GM06990 (cell line): ENCODE measurements at regions not wholly inside any gene's neighbourhood (a gene's known extent, or its start where the extent isn't known, plus 50 kb on each side); places are given as distances from the start of the nearest gene placed in this dataset.

Source experiments
- DNase-seq: peaks from one replicate; pipeline ENCODE4 v3.0.0-alpha.2; 2011; ENCODE audit not compliant: insufficient read length; ENCODE audit errors: extremely low read depth
- H3K27me3 ChIP-seq: replicated peaks from 2 replicates; pipeline ENCODE4 v1.6.0; 2011; ENCODE audit warnings: low read length; ENCODE audit not compliant: control insufficient read depth, insufficient read depth
- H3K36me3 ChIP-seq: 2 replicates; pipeline ENCODE4 v1.5.1; 2011; ENCODE audit warnings: low read length; ENCODE audit not compliant: control insufficient read depth, insufficient read depth
- H3K4me3 ChIP-seq: replicated peaks from 2 replicates; pipeline ENCODE4 v1.5.1; 2011; ENCODE audit warnings: low read depth, mild to moderate bottlenecking, control low read depth, low read length
- TF ChIP-seq, protein P1 (sequence below): IDR thresholded peaks from 2 replicates; pipeline ENCODE4 v1.5.1; 2011; ENCODE audit warnings: low read length, control low read depth, mild to moderate bottlenecking, inconsistent platforms; ENCODE audit not compliant: insufficient read depth, poor library complexity, severe bottlenecking

DNA sequence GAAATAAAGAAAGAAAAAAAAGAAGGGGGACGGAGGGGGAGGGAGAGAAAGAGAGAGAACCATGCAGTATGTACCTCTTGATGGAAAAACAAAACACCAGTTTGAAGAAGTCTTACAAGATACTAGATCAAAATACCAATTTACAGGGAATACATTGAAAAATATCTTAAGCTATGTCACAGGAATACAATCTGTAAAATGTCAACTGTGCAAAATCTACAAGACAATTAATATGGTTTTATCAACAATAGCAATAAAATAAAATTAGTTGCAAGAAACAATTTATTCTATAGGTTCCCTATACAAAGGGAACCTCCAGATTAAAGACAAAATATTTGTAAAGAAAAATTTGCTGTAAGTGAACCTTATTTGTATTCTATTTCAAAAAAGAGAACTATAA, 98.3 kb upstream of the CABCOCO1 start:
- H3K36me3 ChIP-seq = no peaks in the 10 kb centered on the region
- no peaks in the 10 kb centered on the region for H3K27me3 ChIP-seq
- TF ChIP-seq, protein P1, sequence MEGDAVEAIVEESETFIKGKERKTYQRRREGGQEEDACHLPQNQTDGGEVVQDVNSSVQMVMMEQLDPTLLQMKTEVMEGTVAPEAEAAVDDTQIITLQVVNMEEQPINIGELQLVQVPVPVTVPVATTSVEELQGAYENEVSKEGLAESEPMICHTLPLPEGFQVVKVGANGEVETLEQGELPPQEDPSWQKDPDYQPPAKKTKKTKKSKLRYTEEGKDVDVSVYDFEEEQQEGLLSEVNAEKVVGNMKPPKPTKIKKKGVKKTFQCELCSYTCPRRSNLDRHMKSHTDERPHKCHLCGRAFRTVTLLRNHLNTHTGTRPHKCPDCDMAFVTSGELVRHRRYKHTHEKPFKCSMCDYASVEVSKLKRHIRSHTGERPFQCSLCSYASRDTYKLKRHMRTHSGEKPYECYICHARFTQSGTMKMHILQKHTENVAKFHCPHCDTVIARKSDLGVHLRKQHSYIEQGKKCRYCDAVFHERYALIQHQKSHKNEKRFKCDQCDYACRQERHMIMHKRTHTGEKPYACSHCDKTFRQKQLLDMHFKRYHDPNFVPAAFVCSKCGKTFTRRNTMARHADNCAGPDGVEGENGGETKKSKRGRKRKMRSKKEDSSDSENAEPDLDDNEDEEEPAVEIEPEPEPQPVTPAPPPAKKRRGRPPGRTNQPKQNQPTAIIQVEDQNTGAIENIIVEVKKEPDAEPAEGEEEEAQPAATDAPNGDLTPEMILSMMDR = no peak
- no peak for DNase-seq
- no peak overlapping the region for H3K4me3 ChIP-seq

DNA sequence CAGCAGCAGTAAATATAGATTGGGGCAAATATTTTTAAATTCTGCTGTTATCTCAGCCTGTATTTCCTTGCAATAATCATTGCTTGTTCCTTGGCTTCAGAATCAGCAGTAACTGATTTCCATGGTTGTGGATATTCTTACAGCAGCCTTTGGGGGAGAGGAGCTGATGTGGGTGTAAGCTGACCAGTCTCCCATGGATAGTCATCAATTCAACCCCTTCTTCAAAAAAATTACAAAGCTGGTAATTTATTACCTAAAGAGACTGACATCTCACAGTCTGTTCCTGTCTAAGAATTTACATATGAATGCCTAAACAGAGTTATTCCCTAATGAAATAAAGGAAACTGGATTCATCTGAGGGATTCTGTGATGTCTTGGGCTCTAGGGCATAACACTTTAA, 103.1 kb upstream of the CABCOCO1 start:
- no peaks in the 10 kb centered on the region for H3K27me3 ChIP-seq
- H3K4me3 ChIP-seq = no peak overlapping the region
- TF ChIP-seq, protein P1 = no peak
- no peaks in the 10 kb centered on the region for H3K36me3 ChIP-seq
- no peak for DNase-seq

DNA sequence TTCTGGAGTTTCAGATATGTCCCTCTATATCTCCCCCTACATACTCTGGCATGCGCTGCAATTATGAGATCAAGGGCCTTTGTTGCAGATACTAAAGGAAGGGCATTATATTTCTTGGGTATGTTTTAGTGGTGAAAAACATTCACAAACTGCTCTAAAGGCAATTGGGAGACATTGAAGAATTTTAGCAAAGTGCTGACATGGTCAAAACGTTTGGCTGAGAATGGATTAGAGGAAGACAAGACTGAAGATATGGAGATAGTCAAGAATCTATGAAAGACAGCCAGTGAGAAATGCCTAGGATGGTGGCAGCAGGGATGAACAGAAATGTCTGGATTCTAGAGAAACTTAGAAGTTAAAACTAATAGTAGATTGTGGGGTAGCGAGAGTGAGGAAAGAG, 104.5 kb upstream of the CABCOCO1 start:
- no peaks in the 10 kb centered on the region for H3K27me3 ChIP-seq

DNA sequence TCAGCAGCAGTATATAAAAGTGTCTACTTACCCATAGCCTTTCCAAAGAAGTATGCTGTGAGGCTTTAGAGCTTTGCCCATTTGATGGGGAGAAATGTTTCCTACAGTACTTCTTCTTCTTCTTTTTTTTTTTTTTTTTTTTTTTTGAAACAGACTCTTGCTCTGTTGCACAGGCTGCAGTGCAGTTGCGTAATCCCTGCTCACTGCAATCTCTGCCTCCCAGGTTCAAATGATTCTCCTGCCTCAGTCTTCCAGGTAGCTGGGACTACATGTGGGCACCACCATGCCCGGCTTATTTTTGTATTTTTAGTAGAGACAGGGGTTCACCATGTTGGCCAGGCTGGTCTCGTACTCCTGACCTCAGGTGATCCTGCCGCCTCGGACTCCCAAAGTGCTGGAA, 101.7 kb upstream of the TMEM26 start:
- no peaks in the 10 kb centered on the region for H3K36me3 ChIP-seq
- TF ChIP-seq, protein P1 = no peak
- no peak for DNase-seq
- no peaks in the 10 kb centered on the region for H3K27me3 ChIP-seq
- H3K4me3 ChIP-seq = no peak overlapping the region

More for the DNA sequence above, 104.5 kb upstream of the CABCOCO1 start:
- DNase-seq = no peak
- H3K36me3 ChIP-seq = no peaks in the 10 kb centered on the region
- TF ChIP-seq, protein P1 = no peak
- H3K4me3 ChIP-seq = no peak overlapping the region

DNA sequence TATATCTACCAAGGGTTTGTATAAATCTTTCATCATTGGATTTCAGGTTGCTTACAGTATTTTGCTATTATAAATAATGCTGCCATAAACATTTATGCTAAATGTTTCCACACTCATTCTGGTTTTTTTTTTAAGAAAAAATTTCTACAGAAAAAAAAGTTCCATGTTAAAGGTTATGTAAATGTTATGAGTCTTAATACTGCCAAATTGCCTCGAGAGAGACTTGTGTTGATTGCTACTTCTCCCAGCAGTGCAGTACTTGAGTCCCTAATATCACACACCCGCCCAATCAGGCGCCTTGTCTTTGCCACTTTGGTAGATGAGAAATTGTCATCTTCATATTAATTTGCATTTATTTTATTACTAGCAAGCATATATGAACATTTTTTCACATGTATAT, 96.7 kb upstream of the TMEM26 start:
- TF ChIP-seq, protein P1 = no peak
- DNase-seq = no peak
- no peaks in the 10 kb centered on the region for H3K27me3 ChIP-seq

DNA sequence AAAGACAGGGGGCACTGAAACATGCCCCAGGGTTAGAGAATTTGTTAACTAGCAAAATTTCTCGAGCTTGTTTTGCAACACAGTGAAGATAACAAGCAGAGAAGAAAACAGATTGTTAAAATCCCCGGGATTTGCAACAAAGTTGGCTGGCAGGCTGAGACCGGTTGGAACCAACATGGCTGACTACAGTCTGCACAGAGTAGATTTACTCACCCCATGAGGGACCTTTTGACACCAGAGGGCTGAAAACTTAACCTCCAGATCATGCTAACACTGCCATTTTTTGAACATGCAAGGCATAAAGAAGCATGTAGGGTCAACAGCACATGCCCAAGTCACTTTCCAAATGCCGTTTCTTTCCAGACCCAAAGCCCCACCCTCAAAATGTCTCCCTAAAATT, 95.2 kb upstream of the TMEM26 start:
- no peak for DNase-seq
- TF ChIP-seq, protein P1 = no peak
- H3K27me3 ChIP-seq = no peaks in the 10 kb centered on the region
- H3K4me3 ChIP-seq = no peak overlapping the region
- H3K36me3 ChIP-seq = no peaks in the 10 kb centered on the region

More for the DNA sequence above, 96.7 kb upstream of the TMEM26 start:
- H3K4me3 ChIP-seq = no peak overlapping the region
- no peaks in the 10 kb centered on the region for H3K36me3 ChIP-seq
